ENCODE measurements at regions not wholly inside any gene's neighbourhood (a gene's known extent, or its start where the extent isn't known, plus 50 kb on each side); places are given as distances from the start of the nearest gene placed in this dataset.

DNA sequence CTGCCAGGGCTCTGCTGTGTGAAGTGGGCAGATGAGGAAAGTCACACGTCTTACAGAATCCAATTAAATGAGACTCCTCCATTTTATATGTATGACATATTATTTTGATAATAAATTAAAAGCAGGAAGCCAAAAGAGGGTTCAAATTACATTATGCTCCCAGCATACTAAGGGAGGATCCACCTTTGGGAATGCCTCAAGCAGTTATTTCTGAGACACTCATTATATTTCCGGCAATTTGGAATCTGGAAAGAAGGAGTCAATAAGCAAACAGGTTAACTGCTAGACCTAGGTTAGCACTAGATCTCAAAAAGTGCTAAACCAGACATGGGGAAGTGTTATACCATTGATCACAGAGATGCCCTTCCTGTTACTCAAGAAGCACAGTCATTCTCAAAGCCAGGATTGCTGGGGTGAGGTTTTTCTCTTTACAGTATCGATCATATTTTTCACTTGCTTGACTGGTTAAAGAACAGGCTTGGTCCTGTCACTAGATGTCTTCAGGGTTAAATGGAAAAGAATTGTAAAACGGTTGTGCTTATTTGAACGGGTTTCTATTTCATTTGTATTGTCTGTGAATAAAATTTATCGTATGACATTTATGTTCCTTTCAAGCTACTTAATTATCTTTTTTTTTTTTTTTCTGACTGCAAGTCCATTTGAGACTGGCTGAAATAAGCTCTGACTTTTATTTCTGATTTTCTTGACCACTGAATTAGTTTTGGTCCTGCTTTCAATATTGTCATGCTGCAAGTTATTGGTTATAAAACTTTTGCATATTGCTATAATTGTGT is 523.2 kb downstream of the KLF12 start:
- WGBS, result 73% methylated on average over 6 of the region's 6 CpGs
- no peak overlapping the region for H3K27ac ChIP-seq (ENCODE audit: low read length)

DNA sequence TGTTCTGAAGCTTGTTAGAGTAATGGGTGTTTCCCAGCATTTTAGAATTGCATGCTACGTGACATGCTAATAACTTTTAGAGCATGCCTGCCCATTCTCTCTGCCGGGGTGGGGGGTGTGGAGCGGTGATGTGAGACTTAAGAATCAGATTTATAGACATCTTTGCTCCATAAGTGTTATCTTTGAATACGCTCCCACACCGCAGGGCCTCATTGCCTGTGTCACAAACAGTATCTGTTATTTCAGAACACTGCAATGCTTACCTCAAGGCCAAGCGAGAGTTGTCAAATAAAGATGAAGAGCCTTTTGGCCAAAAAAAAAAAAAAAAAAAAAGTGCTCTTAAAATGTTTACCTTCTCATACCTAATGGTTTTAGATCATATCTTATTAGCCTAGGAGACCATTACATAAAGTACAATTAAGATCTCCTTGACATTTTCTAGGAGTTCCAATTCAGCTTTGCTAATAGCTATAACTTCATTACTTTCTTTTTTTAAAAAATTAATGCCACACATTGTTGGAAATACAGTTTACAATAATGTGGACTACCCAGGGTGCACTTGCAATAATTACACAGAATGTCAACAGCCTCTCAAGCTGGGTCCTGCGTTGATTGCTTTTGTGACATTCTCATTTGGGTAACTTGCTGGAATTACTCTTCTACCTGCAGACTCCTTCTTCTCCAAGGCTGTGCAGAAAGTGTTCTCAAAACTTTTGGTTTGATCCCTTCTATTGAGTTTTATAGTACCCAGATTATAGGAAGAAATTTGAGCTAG is 525.3 kb downstream of the KLF12 start:
- Histone ChIP-seq H3K4me1 (ENCODE audit: control insufficient read depth, insufficient read depth, low read length) (no peaks in the 10 kb centered on the region), H3K9me3 (ENCODE audit: control insufficient read depth, low read length) (no peaks in the 10 kb centered on the region), H3K4me3 (ENCODE audit: low read length) (no peak overlapping the region), H3K27ac (ENCODE audit: low read length) (no peak overlapping the region), H3K27me3 (ENCODE audit: control insufficient read depth, insufficient read depth) (no peaks in the 10 kb centered on the region)
- DNase-seq, result no peak
- intact Hi-C loops (cut with DNase I), result no loop called here
- 78% methylated on average over 7 of the region's 7 CpGs for WGBS
- ATAC-seq, result no peak

More for the DNA sequence above, 523.2 kb downstream of the KLF12 start:
- Histone ChIP-seq H3K4me1 (ENCODE audit: control insufficient read depth, insufficient read depth, low read length) (no peaks in the 10 kb centered on the region), H3K4me3 (ENCODE audit: low read length) (no peak overlapping the region), H3K9me3 (ENCODE audit: control insufficient read depth, low read length) (no peaks in the 10 kb centered on the region), H3K27me3 (ENCODE audit: control insufficient read depth, insufficient read depth) (no peaks in the 10 kb centered on the region)
- intact Hi-C loops (cut with DNase I), result no loop called here
- no peak for DNase-seq
- ATAC-seq, result no peak

GRCh38 chr13:73608157-73608516 is 526.1 kb downstream of the KLF12 start:
- Histone ChIP-seq H3K27me3 (ENCODE audit: control insufficient read depth, insufficient read depth) (no peaks in the 10 kb centered on the region), H3K9me3 (ENCODE audit: control insufficient read depth, low read length) (no peaks in the 10 kb centered on the region), H3K27ac (ENCODE audit: low read length) (no peak overlapping the region), H3K4me1 (ENCODE audit: control insufficient read depth, insufficient read depth, low read length) (no peaks in the 10 kb centered on the region), H3K4me3 (ENCODE audit: low read length) (no peak overlapping the region)
- no peak for DNase-seq
- intact Hi-C loops (cut with DNase I), result no loop called here
- WGBS, result 80% methylated on average over 2 of the region's 2 CpGs
- no peak for ATAC-seq

- Histone ChIP-seq H3K27ac (ENCODE audit: low read length) (no peak overlapping the region), H3K4me1 (ENCODE audit: control insufficient read depth, insufficient read depth, low read length) (no peaks in the 10 kb centered on the region), H3K9me3 (ENCODE audit: control insufficient read depth, low read length) (no peaks in the 10 kb centered on the region), H3K27me3 (ENCODE audit: control insufficient read depth, insufficient read depth) (no peaks in the 10 kb centered on the region), H3K4me3 (ENCODE audit: low read length) (no peak overlapping the region)
- DNase-seq (no peak), ATAC-seq (no peak)
- intact Hi-C loops (cut with DNase I), result no loop called here
- WGBS, result 79% methylated on average over 6 of the region's 6 CpGs
These were observed 526.6 kb downstream of the KLF12 start for GRCh38 chr13:73607489-73608156.

DNA sequence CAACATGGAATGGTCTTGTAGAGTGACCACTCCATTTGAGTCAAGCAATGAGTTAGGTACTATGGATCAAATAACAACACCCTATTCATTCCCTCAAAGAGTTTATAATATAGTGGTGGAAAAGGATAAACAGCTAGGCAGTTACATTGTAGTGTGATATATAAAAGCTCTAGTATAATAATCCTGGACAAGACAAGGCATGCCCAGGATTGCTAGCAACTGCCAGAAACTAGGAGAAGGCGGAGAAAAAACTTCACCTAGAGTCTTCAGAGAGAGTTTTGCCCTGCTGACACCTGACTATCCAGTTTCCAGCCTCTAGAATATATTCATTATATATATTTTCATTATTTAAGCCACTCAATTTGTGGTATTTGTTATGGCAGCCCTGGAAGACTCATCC is 530.6 kb downstream of the KLF12 start:
- Histone ChIP-seq H3K4me1 (ENCODE audit: control insufficient read depth, insufficient read depth, low read length) (no peaks in the 10 kb centered on the region), H3K9me3 (ENCODE audit: control insufficient read depth, low read length) (no peaks in the 10 kb centered on the region), H3K4me3 (ENCODE audit: low read length) (no peak overlapping the region), H3K27ac (ENCODE audit: low read length) (no peak overlapping the region), H3K27me3 (ENCODE audit: control insufficient read depth, insufficient read depth) (no peaks in the 10 kb centered on the region)
- intact Hi-C loops (cut with DNase I), result no loop called here
- ATAC-seq (no peak), DNase-seq (no peak)
- WGBS, result 89% methylated on average over 1 of the region's 1 CpG

DNA sequence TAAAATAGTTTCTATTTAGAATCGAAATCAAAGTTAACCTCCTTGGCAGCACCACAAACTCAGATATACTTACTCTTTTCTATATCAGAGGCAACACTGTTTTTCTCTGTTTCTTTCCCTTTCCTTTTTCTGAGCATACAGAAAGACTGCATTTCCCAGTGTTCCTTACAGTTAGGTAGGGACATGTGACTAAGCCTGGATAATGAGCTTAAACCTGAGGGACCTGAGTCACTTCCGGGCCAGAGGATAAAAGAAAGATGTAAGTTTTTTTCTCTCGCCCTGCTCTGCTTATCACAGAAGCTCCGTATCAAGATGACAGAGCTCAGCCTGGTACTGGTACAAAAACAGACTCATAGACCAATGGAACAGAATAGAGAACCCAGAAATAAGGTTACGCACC is 531.9 kb downstream of the KLF12 start:
- no peak for ATAC-seq

DNA sequence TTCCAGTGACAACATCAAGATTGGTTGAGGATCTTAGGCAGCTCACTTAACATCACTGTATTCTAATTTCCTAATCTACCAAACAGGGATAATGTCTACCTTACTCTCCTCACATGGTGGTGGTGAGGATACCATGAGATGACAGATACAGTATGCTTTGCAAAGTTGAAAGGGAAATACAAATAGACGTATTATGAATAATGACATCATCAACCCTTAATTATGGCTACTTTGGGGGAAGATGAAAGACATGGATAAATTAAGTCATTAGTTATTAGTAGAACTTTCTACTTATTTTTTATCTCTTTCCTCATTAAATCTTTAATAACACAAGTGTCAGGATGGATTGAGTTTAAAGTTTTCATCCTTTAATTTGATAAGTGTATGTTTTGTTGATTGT is 532.5 kb downstream of the KLF12 start:
- no peaks in the 10 kb centered on the region for H3K4me1 ChIP-seq (ENCODE audit: control insufficient read depth, insufficient read depth, low read length)
- ATAC-seq (no peak), DNase-seq (no peak)
- no peaks in the 10 kb centered on the region for H3K9me3 ChIP-seq (ENCODE audit: control insufficient read depth, low read length)
- no peaks in the 10 kb centered on the region for H3K27me3 ChIP-seq (ENCODE audit: control insufficient read depth, insufficient read depth)
- intact Hi-C loops (cut with DNase I), result no loop called here
- 82% methylated on average over 1 of the region's 1 CpG for WGBS
- no peak overlapping the region for H3K4me3 ChIP-seq (ENCODE audit: low read length)
- no peak overlapping the region for H3K27ac ChIP-seq (ENCODE audit: low read length)

More for the DNA sequence above, 531.9 kb downstream of the KLF12 start:
- Histone ChIP-seq H3K4me3 (ENCODE audit: low read length) (no peak overlapping the region), H3K4me1 (ENCODE audit: control insufficient read depth, insufficient read depth, low read length) (no peaks in the 10 kb centered on the region), H3K27me3 (ENCODE audit: control insufficient read depth, insufficient read depth) (no peaks in the 10 kb centered on the region), H3K9me3 (ENCODE audit: control insufficient read depth, low read length) (no peaks in the 10 kb centered on the region), H3K27ac (ENCODE audit: low read length) (no peak overlapping the region)
- 75% methylated on average over 5 of the region's 5 CpGs for WGBS
- DNase-seq, result no peak
- intact Hi-C loops (cut with DNase I), result no loop called here

DNA sequence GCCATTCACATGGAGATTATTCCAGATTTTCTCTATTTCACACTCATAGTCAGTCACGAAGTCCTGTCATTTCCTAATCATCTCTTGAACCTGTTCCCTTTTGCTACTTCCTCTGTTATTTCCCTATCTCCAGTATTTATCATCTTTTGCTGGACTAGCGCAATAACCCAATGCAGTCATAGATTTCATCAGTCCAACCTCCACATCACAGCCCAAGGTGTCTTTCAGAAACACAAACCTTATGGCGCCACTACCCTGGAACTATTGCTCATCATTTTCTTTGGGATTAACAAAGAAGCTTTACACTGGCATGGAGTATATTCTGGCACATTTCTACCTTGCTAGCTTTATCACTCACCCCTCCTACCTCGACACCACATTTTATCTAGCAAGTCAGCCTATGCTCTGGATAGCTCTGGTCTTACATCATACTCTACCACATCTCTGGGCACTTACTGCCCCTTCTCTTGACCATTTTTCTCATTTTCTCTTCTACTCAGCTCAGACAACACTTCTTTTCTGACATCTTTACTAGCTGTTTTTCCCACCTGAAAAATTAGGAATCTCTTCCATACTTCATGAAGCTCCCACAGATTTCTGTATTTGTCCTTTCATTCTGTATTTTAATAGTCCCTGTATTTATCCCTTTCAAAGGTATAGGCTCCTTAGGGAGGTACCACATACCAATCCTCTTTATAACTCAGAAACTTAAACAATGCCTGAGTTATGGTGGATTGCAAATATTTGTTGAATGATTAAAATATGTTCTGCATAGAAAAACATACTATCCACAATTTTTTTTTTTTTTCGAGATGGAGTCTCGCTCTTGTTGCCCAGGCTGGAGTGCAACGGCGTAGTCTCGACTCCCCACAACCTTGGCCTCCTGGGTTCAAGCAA is 534.7 kb downstream of the KLF12 start:
- Histone ChIP-seq H3K9me3 (ENCODE audit: control insufficient read depth, low read length) (no peaks in the 10 kb centered on the region), H3K4me1 (ENCODE audit: control insufficient read depth, insufficient read depth, low read length) (no peaks in the 10 kb centered on the region), H3K4me3 (ENCODE audit: low read length) (no peak overlapping the region), H3K27ac (ENCODE audit: low read length) (no peak overlapping the region), H3K27me3 (ENCODE audit: control insufficient read depth, insufficient read depth) (no peaks in the 10 kb centered on the region)
- WGBS, result 84% methylated on average over 9 of the region's 9 CpGs
- ATAC-seq (no peak), DNase-seq (no peak)
- intact Hi-C loops (cut with DNase I), result no loop called here

GRCh38 chr13:73598020-73598712 is 536.0 kb downstream of the KLF12 start:
- Histone ChIP-seq H3K4me1 (ENCODE audit: control insufficient read depth, insufficient read depth, low read length) (no peaks in the 10 kb centered on the region), H3K9me3 (ENCODE audit: control insufficient read depth, low read length) (no peaks in the 10 kb centered on the region), H3K27ac (ENCODE audit: low read length) (no peak overlapping the region), H3K4me3 (ENCODE audit: low read length) (no peak overlapping the region), H3K27me3 (ENCODE audit: control insufficient read depth, insufficient read depth) (no peaks in the 10 kb centered on the region)
- ATAC-seq (no peak), DNase-seq (no peak)
- WGBS, result 85% methylated on average over 3 of the region's 3 CpGs
- intact Hi-C loops (cut with DNase I), result no loop called here

GRCh38 chr13:73596382-73596781 is 537.6 kb downstream of the KLF5 start:
- Histone ChIP-seq H3K4me1 (ENCODE audit: control insufficient read depth, insufficient read depth, low read length) (no peaks in the 10 kb centered on the region), H3K27ac (ENCODE audit: low read length) (no peak overlapping the region), H3K27me3 (ENCODE audit: control insufficient read depth, insufficient read depth) (no peaks in the 10 kb centered on the region), H3K9me3 (ENCODE audit: control insufficient read depth, low read length) (no peaks in the 10 kb centered on the region), H3K4me3 (ENCODE audit: low read length) (no peak overlapping the region)
- ATAC-seq (no peak), DNase-seq (no peak)
- intact Hi-C loops (cut with DNase I), result no loop called here
- WGBS, result 39% methylated on average over 1 of the region's 1 CpG

Data from right cardiac atrium (tissue), 5 donors.